ENCODE measurements at regions not wholly inside any gene's neighbourhood (a gene's known extent, or its start where the extent isn't known, plus 50 kb on each side); places are given as distances from the start of the nearest gene placed in this dataset.
A peak's percentile ranks its signal among the peaks of the same experiment; 100 is the strongest.

DNA sequence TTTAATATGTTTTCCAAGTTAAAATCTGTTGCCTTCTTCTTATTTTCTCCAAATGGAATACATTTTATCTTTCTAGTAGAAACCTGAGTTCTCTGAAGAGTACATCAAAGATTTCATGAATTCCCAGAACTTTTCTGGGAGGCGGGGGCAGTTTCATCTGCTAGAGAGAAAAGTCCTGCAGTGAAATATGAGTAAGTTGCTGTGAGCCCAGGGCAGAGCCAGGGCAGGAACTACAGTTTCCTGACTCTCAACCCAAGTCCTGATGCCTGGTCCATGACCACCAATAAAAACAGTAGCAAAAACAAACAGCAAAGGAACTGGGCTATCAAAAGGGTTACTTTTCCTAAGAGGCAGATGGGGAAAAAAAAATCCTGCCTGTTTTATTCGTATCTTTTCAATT is 239.4 kb upstream of the CTSO start:
- no peak for ATAC-seq
- TF ChIP-seq, protein P1, sequence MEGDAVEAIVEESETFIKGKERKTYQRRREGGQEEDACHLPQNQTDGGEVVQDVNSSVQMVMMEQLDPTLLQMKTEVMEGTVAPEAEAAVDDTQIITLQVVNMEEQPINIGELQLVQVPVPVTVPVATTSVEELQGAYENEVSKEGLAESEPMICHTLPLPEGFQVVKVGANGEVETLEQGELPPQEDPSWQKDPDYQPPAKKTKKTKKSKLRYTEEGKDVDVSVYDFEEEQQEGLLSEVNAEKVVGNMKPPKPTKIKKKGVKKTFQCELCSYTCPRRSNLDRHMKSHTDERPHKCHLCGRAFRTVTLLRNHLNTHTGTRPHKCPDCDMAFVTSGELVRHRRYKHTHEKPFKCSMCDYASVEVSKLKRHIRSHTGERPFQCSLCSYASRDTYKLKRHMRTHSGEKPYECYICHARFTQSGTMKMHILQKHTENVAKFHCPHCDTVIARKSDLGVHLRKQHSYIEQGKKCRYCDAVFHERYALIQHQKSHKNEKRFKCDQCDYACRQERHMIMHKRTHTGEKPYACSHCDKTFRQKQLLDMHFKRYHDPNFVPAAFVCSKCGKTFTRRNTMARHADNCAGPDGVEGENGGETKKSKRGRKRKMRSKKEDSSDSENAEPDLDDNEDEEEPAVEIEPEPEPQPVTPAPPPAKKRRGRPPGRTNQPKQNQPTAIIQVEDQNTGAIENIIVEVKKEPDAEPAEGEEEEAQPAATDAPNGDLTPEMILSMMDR (IDR thresholded peaks at IDR 0.05), result no peak
- Histone ChIP-seq H3K9me3 (no peaks in the 10 kb centered on the region), H3K4me3 (no peak overlapping the region), H3K4me1 (no peaks in the 10 kb centered on the region), H3K36me3 (no peaks in the 10 kb centered on the region), H3K27ac (no peak overlapping the region), H3K27me3 (no peaks in the 10 kb centered on the region)
- 61 to 71% methylated on average over 2 of the region's 2 CpGs for WGBS, 2 donors
- intact Hi-C loops (cut with DNase I), result no loop called here
- no peak for FAIRE-seq
- DNase-seq, result no peak

DNA sequence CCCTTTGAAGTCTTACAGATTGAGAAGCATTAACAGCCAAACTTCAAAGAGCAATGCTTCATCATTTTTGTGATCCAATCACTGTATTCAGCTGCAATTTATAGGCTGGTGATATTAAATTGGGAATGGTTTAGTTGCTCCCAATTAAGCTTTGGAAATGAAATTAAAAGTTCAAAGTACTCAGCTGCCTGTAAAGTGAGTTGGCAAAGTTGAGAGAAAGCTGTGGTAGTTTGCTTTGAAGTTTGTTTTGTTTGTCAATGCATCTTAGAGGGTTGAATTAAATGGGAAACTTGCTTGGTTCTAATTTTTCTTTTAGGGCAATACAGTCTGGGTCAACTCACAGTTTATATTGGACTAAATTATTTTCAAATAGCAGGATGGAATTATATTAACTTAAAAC is 238.4 kb upstream of the CTSO start:
- no peak overlapping the region for H3K4me3 ChIP-seq
- H3K36me3 ChIP-seq, result no peaks in the 10 kb centered on the region
- H3K9me3 ChIP-seq, result no peaks in the 10 kb centered on the region
- no peak for ATAC-seq
- TF ChIP-seq, protein P1 (IDR thresholded peaks at IDR 0.05), result no peak
- no peak overlapping the region for H3K27ac ChIP-seq
- no peaks in the 10 kb centered on the region for H3K27me3 ChIP-seq
- no peaks in the 10 kb centered on the region for H3K4me1 ChIP-seq
- no peak for FAIRE-seq
- intact Hi-C loops (cut with DNase I), result no loop called here
- no peak for DNase-seq

DNA sequence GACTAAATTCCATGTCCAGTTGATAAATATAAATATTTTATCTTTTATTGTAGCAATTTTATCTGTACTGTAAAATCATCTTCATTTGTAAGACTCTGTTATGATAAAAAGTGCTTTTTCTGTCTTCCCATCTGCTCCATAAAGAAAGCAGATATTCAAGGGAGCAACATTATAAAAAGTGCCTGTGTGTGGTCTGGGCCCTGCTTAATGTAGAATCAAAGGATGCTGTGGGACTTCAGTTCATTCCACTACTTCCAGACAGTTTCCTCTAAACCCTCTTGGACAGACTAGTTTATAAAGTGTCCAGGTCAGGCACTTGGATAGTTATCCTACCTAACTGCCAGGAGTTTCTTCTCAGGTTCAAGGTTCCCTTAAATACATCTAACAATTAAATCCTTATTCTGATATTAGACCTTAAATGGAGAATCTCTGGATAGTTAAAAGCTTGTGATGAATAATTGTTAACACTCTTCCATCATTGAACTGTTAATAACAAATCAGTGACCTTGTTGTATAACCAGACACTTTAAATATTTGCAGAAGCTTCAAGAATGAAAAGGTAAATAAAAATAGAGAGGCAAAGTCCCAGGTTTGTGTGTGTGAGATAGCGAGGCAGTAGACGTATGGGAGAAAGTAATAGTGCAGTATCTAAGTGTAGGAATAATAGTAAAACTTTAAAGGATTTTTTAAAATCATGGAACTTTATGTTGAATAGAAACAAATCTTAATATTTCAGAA is 237.5 kb upstream of the CTSO start:
- no peak for ATAC-seq

DNA sequence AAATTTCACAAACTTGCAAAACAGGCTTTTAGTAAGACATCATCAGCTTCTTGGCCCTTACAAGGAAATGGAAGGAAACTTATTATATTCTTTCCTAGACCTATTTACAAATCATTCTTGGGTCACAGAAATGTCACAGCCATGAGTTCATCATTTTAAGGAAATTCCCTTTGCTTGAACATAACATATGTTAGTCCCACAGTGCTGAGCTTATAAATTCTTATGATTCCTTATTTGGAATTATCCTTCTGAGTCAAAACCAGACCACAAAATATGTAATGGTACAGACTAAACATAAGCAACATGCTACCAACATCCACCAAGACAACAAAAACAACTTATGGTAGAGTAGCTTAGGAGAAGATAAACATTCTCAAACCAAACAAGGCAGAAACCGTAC is 236.9 kb upstream of the CTSO start:
- TF ChIP-seq, protein P1 (IDR thresholded peaks at IDR 0.05), result no peak
- FAIRE-seq, result no peak
- Histone ChIP-seq H3K36me3 (no peaks in the 10 kb centered on the region), H3K27ac (no peak overlapping the region), H3K4me3 (no peak overlapping the region), H3K9me3 (no peaks in the 10 kb centered on the region), H3K27me3 (no peaks in the 10 kb centered on the region), H3K4me1 (no peaks in the 10 kb centered on the region)
- DNase-seq, result no peak
- peak in 1 of 4 donors; percentile 47 for ATAC-seq
- 76 to 95% methylated on average over 1 of the region's 1 CpG for WGBS, 2 donors
- intact Hi-C loops (cut with DNase I), result no loop called here

More for the DNA sequence above, 237.5 kb upstream of the CTSO start:
- Histone ChIP-seq H3K4me1 (no peaks in the 10 kb centered on the region), H3K36me3 (no peaks in the 10 kb centered on the region), H3K4me3 (no peak overlapping the region), H3K27ac (no peak overlapping the region), H3K9me3 (no peaks in the 10 kb centered on the region), H3K27me3 (no peaks in the 10 kb centered on the region)
- intact Hi-C loops (cut with DNase I), result no loop called here
- TF ChIP-seq, protein P1 (IDR thresholded peaks at IDR 0.05), result no peak
- DNase-seq (no peak), FAIRE-seq (no peak)
- 28 to 29% methylated on average over 2 of the region's 2 CpGs for WGBS, 2 donors

DNA sequence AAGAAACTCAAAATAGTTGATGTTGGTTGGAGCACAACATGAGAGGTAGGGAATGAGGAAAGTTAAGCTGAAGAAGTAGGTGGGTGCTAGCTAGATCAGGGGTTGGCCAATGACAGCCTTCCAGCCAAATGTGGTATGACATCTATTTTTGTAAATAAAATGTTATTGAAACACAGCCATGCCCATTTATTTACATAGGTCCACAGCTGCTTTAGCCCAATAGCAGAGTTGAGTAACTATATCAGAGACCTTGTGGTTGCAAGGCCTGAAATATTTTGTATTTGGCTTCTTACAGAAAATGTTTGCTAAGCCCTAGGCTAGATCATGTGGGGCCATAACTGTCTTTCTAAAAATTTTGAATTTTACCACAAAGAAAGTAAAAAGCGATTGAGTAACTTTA is 234.9 kb upstream of the CTSO start:
- ATAC-seq (no peak), FAIRE-seq (no peak)
- WGBS, 2 donors, result 82 to 96% methylated on average over 1 of the region's 1 CpG

More for the DNA sequence above, 234.9 kb upstream of the CTSO start:
- Histone ChIP-seq H3K4me1 (no peaks in the 10 kb centered on the region), H3K9me3 (no peaks in the 10 kb centered on the region), H3K27ac (no peak overlapping the region), H3K36me3 (no peaks in the 10 kb centered on the region), H3K4me3 (no peak overlapping the region), H3K27me3 (no peaks in the 10 kb centered on the region)
- TF ChIP-seq, protein P1 (IDR thresholded peaks at IDR 0.05), result no peak
- intact Hi-C loops (cut with DNase I), result no loop called here
- DNase-seq, result no peak
